ENCODE measurements at regions not wholly inside any gene's neighbourhood (a gene's known extent, or its start where the extent isn't known, plus 50 kb on each side); places are given as distances from the start of the nearest gene placed in this dataset.

GRCh38 chr7:46139079-46139478 is 218.0 kb upstream of the IGFBP3 start:
- CTCF ChIA-PET = interaction anchor here (1.2 kb wide), 1 partner anchor 9 kb away, joined by 4 read pairs; no protein-coding TSS in a partner anchor
- DNase-seq (ENCODE audit: extremely low spot score) = no peak
- POLR2A ChIA-PET = no interaction called here
- TF ChIP-seq SUZ12 (IDR thresholded peaks at IDR 0.05) (no peak), FOXA1 (IDR thresholded peaks at IDR 0.05) (no peak), HDGF (IDR thresholded peaks at IDR 0.05; ENCODE audit: borderline replicate concordance) (no peak), SP1 (IDR thresholded peaks at IDR 0.05) (no peak), FOXM1 (IDR thresholded peaks at IDR 0.05; ENCODE audit: borderline replicate concordance) (no peak), ELF4 (IDR thresholded peaks at IDR 0.05) (no peak), FOXK2 (IDR thresholded peaks at IDR 0.05) (no peak), NFRKB (IDR thresholded peaks at IDR 0.05) (no peak), PKNOX1 (IDR thresholded peaks at IDR 0.05) (no peak), CTBP1 (IDR thresholded peaks at IDR 0.05; ENCODE audit: borderline replicate concordance) (no peak), L3MBTL2 (conservative IDR thresholded peaks at IDR 0.05) (no peak), ARNT (IDR thresholded peaks at IDR 0.05) (no peak), ZNF384 (IDR thresholded peaks at IDR 0.05) (no peak), LEF1 (IDR thresholded peaks at IDR 0.05; ENCODE audit: borderline replicate concordance) (no peak), TARDBP (IDR thresholded peaks at IDR 0.05) (no peak), BHLHE40 (IDR thresholded peaks at IDR 0.05; ENCODE audit: borderline replicate concordance) (no peak)

GRCh38 chr7:46137725-46138124 is 216.7 kb upstream of the IGFBP3 start:
- DNase-seq (ENCODE audit: extremely low spot score) = no peak
- TF ChIP-seq BHLHE40 (IDR thresholded peaks at IDR 0.05; ENCODE audit: borderline replicate concordance) = no peak
- TF ChIP-seq ARNT (IDR thresholded peaks at IDR 0.05) = no peak
- TF ChIP-seq SUZ12 (IDR thresholded peaks at IDR 0.05) = no peak
- TF ChIP-seq NFRKB (IDR thresholded peaks at IDR 0.05) = no peak
- no peak for TF ChIP-seq CTBP1 (IDR thresholded peaks at IDR 0.05; ENCODE audit: borderline replicate concordance)
- TF ChIP-seq TARDBP (IDR thresholded peaks at IDR 0.05) = no peak
- TF ChIP-seq FOXM1 (IDR thresholded peaks at IDR 0.05; ENCODE audit: borderline replicate concordance) = no peak
- no peak for TF ChIP-seq SP1 (IDR thresholded peaks at IDR 0.05)
- no peak for TF ChIP-seq ZNF384 (IDR thresholded peaks at IDR 0.05)
- TF ChIP-seq LEF1 (IDR thresholded peaks at IDR 0.05; ENCODE audit: borderline replicate concordance) = no peak
- no peak for TF ChIP-seq L3MBTL2 (conservative IDR thresholded peaks at IDR 0.05)
- TF ChIP-seq FOXK2 (IDR thresholded peaks at IDR 0.05) = no peak
- no peak for TF ChIP-seq HDGF (IDR thresholded peaks at IDR 0.05; ENCODE audit: borderline replicate concordance)
- ChIA-PET CTCF (no interaction called here), POLR2A (no interaction called here)

- DNase-seq (ENCODE audit: extremely low spot score) = no peak
- TF ChIP-seq ARNT (IDR thresholded peaks at IDR 0.05) (no peak), PKNOX1 (IDR thresholded peaks at IDR 0.05) (no peak), SP1 (IDR thresholded peaks at IDR 0.05) (no peak), BHLHE40 (IDR thresholded peaks at IDR 0.05; ENCODE audit: borderline replicate concordance) (no peak), FOXM1 (IDR thresholded peaks at IDR 0.05; ENCODE audit: borderline replicate concordance) (no peak), FOXA1 (IDR thresholded peaks at IDR 0.05) (no peak), ELF4 (IDR thresholded peaks at IDR 0.05) (no peak), TARDBP (IDR thresholded peaks at IDR 0.05) (no peak), HDGF (IDR thresholded peaks at IDR 0.05; ENCODE audit: borderline replicate concordance) (no peak), CTBP1 (IDR thresholded peaks at IDR 0.05; ENCODE audit: borderline replicate concordance) (no peak), ZNF384 (IDR thresholded peaks at IDR 0.05) (no peak), SUZ12 (IDR thresholded peaks at IDR 0.05) (no peak)
- ChIA-PET CTCF (no interaction called here), POLR2A (no interaction called here)
Observed at GRCh38 chr7:46135557-46135956, 214.5 kb upstream of the IGFBP3 start.

- no peak for DNase-seq (ENCODE audit: extremely low spot score)
- TF ChIP-seq FOXA1 (IDR thresholded peaks at IDR 0.05) (no peak), PKNOX1 (IDR thresholded peaks at IDR 0.05) (no peak), BHLHE40 (IDR thresholded peaks at IDR 0.05; ENCODE audit: borderline replicate concordance) (no peak), NFRKB (IDR thresholded peaks at IDR 0.05) (no peak), L3MBTL2 (conservative IDR thresholded peaks at IDR 0.05) (no peak), FOXK2 (IDR thresholded peaks at IDR 0.05) (no peak), SUZ12 (IDR thresholded peaks at IDR 0.05) (no peak)
- ChIA-PET POLR2A (no interaction called here), CTCF (no interaction called here)
Observed at GRCh38 chr7:46134795-46135194, 213.7 kb upstream of the IGFBP3 start.

GRCh38 chr7:46134385-46134784 is 213.3 kb upstream of the IGFBP3 start:
- DNase-seq (ENCODE audit: extremely low spot score) = no peak
- TF ChIP-seq BHLHE40 (IDR thresholded peaks at IDR 0.05; ENCODE audit: borderline replicate concordance) = no peak
- TF ChIP-seq FOXA1 (IDR thresholded peaks at IDR 0.05) = no peak
- no peak for TF ChIP-seq TARDBP (IDR thresholded peaks at IDR 0.05)
- no peak for TF ChIP-seq SP1 (IDR thresholded peaks at IDR 0.05)
- no peak for TF ChIP-seq ARNT (IDR thresholded peaks at IDR 0.05)
- TF ChIP-seq SUZ12 (IDR thresholded peaks at IDR 0.05) = no peak
- TF ChIP-seq ELF4 (IDR thresholded peaks at IDR 0.05) = no peak
- TF ChIP-seq FOXK2 (IDR thresholded peaks at IDR 0.05) = no peak
- CTCF ChIA-PET = no interaction called here
- POLR2A ChIA-PET = no interaction called here

DNA sequence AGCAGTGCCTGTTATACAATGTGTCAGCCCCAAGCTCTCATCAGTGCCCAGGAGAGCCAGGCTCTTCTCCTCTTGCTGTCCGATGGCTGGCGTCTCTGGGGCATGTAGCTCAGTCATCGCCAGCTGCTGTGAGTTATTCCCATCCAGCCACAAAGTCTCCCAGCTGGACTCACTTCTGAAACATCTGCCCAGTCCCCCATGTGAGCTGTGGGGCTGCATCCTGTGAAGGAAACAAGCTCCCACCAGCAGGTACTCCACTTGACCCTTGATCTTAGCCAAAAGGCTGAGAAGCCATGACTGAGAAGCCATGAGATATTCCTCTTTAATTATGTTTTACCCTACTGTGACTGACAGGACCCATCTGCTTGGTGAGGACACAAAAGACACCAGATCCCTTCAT is 212.7 kb upstream of the IGFBP3 start:
- no peak for DNase-seq (ENCODE audit: extremely low spot score)
- CTCF ChIA-PET = no interaction called here
- POLR2A ChIA-PET = no interaction called here
- TF ChIP-seq LEF1 (IDR thresholded peaks at IDR 0.05; ENCODE audit: borderline replicate concordance) = no peak
- TF ChIP-seq ZNF384 (IDR thresholded peaks at IDR 0.05) = no peak
- TF ChIP-seq TARDBP (IDR thresholded peaks at IDR 0.05) = no peak
- TF ChIP-seq ARNT (IDR thresholded peaks at IDR 0.05) = no peak
- no peak for TF ChIP-seq CTBP1 (IDR thresholded peaks at IDR 0.05; ENCODE audit: borderline replicate concordance)
- TF ChIP-seq FOXA1 (IDR thresholded peaks at IDR 0.05) = no peak
- no peak for TF ChIP-seq FOXM1 (IDR thresholded peaks at IDR 0.05; ENCODE audit: borderline replicate concordance)
- no peak for TF ChIP-seq FOXK2 (IDR thresholded peaks at IDR 0.05)
- TF ChIP-seq NFRKB (IDR thresholded peaks at IDR 0.05) = no peak
- TF ChIP-seq SP1 (IDR thresholded peaks at IDR 0.05) = no peak
- no peak for TF ChIP-seq L3MBTL2 (conservative IDR thresholded peaks at IDR 0.05)
- no peak for TF ChIP-seq BHLHE40 (IDR thresholded peaks at IDR 0.05; ENCODE audit: borderline replicate concordance)
- no peak for TF ChIP-seq ELF4 (IDR thresholded peaks at IDR 0.05)

All from HEK293T (cell line).